GM21825 (cell line): ENCODE measurements at regions not wholly inside any gene's neighbourhood (a gene's known extent, or its start where the extent isn't known, plus 50 kb on each side); places are given as distances from the start of the nearest gene placed in this dataset.
"Not testable (repeated sequence)": the region's sequence is repeated elsewhere in the genome, so short reads cannot be mapped to it uniquely, and the experiment has no call there.

Source experiments
- ATAC-seq: cut with Tn5 transposase; IDR thresholded peaks from one replicate; pipeline ENCODE4 v1.9.1; 2021; ENCODE audit warnings: mild to moderate bottlenecking, moderate library complexity; ENCODE audit not compliant: unreplicated experiment

- ATAC-seq: not testable (repeated sequence)
Measured at GRCh38 chr15:21774760-21775159, 102.8 kb downstream of the POTEB start.

DNA sequence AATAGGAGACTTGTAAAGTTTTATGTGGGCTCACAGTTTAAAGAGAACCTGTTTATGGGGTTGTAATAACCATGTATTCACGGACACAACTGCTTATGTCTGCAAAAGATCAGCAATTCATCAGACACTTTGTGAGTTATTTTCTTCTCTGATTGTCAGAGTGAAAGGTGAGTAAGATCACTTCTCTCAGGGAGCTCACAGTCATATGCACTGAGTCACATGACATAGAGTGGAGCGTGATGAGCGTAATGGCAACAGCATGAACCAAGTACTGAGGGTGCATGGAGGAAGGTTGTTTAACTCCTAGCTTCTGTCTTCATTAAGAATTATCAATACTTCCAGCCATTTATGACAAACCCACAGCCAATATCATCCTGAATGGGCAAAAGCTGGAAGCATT, 111.0 kb downstream of the POTEB start:
- ATAC-seq: not testable (repeated sequence)

DNA sequence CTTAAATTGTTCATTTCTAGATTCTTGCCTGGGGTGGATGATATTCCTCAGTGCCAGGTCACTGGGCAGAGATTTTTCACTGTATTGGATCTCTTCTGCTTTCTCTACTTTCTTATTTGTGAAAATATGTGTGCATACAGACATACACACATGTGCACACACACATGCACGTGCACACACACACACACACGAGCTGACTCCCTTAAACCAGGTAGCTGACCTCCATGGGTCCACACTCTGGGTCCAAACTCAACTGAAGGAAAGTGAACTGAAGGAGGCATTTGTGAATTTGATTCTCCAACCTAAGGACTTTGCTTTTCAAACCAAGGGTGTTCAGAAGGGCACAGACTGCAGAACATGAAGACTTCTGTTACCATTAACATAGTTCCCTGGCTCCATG, 113.8 kb downstream of the POTEB start:
- not testable (repeated sequence) for ATAC-seq

- ATAC-seq: not testable (repeated sequence)
Measured at GRCh38 chr15:21760250-21761023, 117.1 kb downstream of the POTEB start.

- not testable (repeated sequence) for ATAC-seq
Measured at GRCh38 chr15:21759401-21760165, 118.0 kb downstream of the POTEB start.

GRCh38 chr15:21753838-21754237, 123.7 kb downstream of the POTEB start:
- not testable (repeated sequence) for ATAC-seq

- not testable (repeated sequence) for ATAC-seq
Measured at GRCh38 chr15:21752124-21752957, 125.2 kb downstream of the POTEB start.

DNA sequence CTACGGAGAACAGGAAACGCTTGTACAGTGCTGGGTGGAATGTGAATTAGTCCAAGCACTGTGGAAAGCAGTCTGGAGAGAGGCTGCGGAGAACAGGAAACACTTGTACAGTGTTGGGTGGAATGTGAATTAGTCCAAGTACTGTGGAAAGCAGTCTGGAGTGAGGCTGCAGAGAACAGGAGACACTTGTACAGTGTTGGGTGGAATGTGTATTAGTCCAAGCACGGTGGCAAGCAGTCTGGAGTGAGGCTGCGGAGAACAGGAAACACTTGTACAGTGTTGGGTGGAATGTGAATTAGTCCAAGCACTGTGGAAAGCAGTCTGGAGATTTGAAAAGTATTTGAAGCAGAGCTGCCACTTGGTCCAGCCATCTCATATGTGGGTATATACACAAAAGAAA, 128.4 kb downstream of the POTEB start:
- ATAC-seq: not testable (repeated sequence)

DNA sequence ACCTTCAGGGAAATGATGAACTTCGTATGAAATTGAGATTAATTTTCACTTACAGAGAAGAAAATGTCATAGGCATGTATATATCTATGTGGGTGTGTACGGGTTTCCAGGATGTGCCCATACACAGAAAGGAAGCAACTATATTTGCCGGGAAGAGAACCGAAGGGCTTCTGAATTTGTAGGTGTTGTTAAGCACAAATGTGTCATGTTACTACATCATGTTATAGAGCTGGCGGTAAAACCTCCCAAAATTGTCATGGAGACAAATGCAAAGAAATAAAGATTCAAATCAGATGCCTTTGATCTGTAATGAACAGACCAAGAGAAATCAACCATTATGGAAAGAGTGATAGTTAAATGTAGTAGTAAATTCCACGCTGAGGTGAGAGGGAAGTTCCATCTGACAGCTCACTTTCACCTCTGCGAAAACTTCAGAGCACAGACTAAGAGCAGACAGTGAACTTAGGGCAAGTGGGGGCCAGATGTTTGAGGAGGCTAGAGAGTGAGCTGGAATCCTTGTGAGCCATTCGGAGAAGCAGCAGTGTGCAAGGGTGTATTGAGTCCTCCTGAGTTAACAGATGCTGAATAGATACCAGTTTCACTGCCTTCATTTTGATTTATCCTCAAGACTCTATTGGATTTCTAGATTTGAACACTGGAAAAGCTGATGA, 133.2 kb downstream of the POTEB start:
- ATAC-seq: not testable (repeated sequence)

DNA sequence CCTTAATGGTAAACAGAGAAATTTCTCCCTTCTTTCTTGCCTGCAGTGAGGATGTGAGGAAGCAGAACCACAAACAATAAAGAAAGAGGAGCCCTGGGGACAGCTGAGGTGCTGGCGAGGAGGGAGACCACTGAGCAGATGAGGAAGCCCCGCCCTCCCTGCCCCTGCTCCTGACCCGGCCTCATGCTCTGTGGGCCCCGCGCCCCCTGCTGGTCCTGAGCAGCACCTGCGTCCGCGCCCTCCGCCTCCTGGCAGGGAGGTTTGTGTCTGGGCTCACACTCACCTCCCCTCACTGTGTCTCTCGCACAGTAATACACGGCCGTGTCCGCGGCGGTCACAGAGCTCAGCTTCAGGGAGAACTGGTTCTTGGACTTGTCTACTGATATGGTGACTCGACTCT, 135.5 kb downstream of the POTEB start:
- peak; percentile 68 for ATAC-seq

- ATAC-seq: not testable (repeated sequence)
Measured at GRCh38 chr15:21738003-21738402, 139.5 kb downstream of the POTEB start.

GRCh38 chr15:21736443-21736842, 141.1 kb downstream of the POTEB start:
- not testable (repeated sequence) for ATAC-seq

- ATAC-seq: not testable (repeated sequence)
Measured at GRCh38 chr15:21735837-21736236, 141.7 kb downstream of the POTEB start.

- ATAC-seq: not testable (repeated sequence)
Measured at GRCh38 chr15:21735368-21735767, 142.2 kb downstream of the POTEB start.

GRCh38 chr15:21731496-21731895, 146.0 kb downstream of the POTEB start:
- peak; percentile 51 for ATAC-seq

- ATAC-seq: peak; percentile 65
Measured at GRCh38 chr15:21730427-21731405, 146.8 kb downstream of the POTEB start.

GRCh38 chr15:21724988-21725387, 152.5 kb downstream of the POTEB start:
- not testable (repeated sequence) for ATAC-seq

- not testable (repeated sequence) for ATAC-seq
Measured at GRCh38 chr15:21721115-21721514, 156.4 kb downstream of the POTEB start.

DNA sequence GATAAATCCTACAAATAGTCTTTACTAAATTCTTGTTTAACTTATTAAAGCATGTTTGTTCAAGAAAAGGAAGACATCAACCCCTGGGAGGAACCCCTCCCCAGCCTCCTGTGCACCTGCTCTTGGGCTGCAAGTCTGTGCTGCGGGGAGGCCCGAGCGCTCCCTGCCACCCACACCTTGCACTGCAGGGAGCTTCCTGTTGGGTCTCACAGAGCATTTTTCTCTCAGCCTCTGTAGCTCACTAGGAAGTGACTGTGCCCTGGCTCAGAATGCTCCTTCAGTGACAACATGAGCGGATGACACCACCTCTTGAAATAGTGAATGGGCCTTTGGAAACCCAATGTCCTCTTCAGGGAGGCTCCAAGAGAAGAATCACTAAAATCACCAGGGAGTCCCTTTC, 158.8 kb downstream of the POTEB start:
- ATAC-seq: peak; percentile 85
